GM12872 (cell line): ENCODE measurements at regions not wholly inside any gene's neighbourhood (a gene's known extent, or its start where the extent isn't known, plus 50 kb on each side); places are given as distances from the start of the nearest gene placed in this dataset.

Experiments used
- CTCF ChIP-seq: IDR thresholded peaks from 3 replicates; pipeline ENCODE4 v1.5.1; 2011; ENCODE audit warnings: low read depth, mild to moderate bottlenecking, low read length, moderate library complexity; ENCODE audit not compliant: insufficient read depth

DNA sequence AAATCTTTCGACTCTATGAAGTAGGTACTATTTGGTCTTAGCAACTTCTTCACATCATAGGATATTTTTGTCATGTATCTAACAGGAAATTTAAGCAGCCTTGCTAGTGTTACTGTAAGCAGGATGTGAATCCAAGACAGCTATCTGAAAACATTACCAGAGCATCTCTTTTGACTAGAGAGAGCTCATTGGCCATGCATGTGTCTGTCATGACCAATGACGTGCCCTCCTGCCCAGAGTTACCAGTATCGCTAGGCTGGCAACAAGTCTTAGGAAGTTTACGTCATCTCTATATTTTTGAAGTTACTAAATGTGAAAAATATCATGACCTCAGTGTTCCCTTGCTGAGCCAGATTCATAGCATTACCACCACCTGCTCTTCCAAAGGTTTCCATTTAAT, 130.9 kb upstream of the TP63 start:
- no peak for TF ChIP-seq CTCF

DNA sequence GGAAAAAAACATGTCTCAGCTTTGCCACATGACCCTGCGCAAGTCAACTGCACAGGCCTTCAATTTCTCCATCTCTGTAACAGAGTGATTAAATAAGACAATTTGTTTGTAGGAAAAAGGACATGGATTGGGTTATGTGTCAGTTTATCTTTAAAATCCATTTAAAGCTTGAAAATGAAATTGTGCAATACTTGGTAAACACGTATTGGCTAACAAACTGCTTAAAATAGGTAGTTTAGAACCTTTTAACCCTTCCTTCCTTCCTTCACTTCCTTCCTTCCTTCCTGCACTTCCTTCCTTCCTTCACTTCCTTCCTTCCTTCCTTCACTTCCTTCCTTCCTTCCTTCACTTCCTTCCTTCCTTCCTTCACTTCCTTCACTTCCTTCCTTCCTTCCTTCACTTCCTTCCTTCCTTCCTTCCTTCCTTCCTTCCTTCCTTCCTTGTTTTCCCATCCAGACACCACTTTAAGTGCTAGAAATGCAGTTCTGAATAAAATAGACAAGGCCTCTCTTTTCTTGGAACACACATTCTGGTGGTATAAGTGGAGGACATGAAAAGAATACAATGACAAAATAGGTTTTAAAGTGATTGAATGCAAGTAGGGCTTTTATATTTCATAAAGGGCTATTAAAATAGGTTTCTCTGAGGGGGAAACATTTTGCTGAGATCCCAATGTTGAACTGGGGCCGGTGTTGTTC, 130.2 kb upstream of the TP63 start:
- no peak for TF ChIP-seq CTCF

- TF ChIP-seq CTCF = no peak
These were observed 128.9 kb upstream of the TP63 start for GRCh38 chr3:189502256-189502655.

GRCh38 chr3:189502676-189503257, 128.4 kb upstream of the TP63 start:
- TF ChIP-seq CTCF = no peak

- TF ChIP-seq CTCF = no peak
These were observed 123.3 kb upstream of the TP63 start for GRCh38 chr3:189507856-189508255.

GRCh38 chr3:189508784-189509501, 122.2 kb upstream of the TP63 start:
- no peak for TF ChIP-seq CTCF

DNA sequence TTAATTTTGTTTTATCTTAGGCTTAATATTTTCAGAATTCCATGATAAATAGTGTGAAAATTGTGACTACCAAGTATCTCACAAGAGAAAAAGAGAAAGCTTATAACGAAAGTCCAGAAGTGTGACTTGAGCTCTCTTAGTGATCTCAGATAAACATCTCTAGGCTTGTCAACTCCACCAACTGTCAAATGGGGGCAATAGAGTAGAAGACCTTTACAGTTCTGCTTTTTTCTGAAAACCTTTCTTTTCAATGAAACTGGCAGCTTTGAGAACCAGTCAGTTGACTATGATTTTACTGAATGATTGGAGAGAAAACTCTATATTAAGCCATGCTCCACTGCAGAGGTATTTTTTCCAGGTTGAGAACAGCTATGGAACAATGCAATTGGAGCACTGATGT, 119.2 kb upstream of the TP63 start:
- TF ChIP-seq CTCF = peak; percentile 42; the same call in 1 of the 3 replicates
